Cardiac muscle cell (in vitro differentiated cells and primary cell): ENCODE measurements at regions not wholly inside any gene's neighbourhood (a gene's known extent, or its start where the extent isn't known, plus 50 kb on each side); places are given as distances from the start of the nearest gene placed in this dataset.
A peak's percentile ranks its signal among the peaks of the same experiment; 100 is the strongest.

Source experiments
- DNase-seq, 2 donors: peaks; one replicate each; pipeline versions ENCODE4 v3.0.0 to v3.0.0-alpha.2; 2010 to 2017; ENCODE audit warnings: low read depth in 1 of 2, low spot score in 1 of 2
- H3K27ac ChIP-seq: fragments of 200-600 bp; sonication (generic); 2 replicates; pipeline ENCODE4 v1.5.1; 2016
- H3K27me3 ChIP-seq: fragments of 200-600 bp; sonication (generic); 2 replicates; pipeline ENCODE4 v1.6.0; 2016; ENCODE audit warnings: control low read depth
- H3K36me3 ChIP-seq: fragments of 200-600 bp; sonication (generic); 2 replicates; pipeline ENCODE4 v1.5.1; 2016; ENCODE audit warnings: control low read depth
- H3K4me1 ChIP-seq: fragments of 200-600 bp; sonication (generic); 2 replicates; pipeline ENCODE4 v1.8.1; 2017; ENCODE audit warnings: low read depth, mild to moderate bottlenecking, mixed run types
- H3K4me3 ChIP-seq: fragments of 200-600 bp; sonication (generic); 2 replicates; pipeline ENCODE4 v1.5.1; 2016; ENCODE audit warnings: mild to moderate bottlenecking
- H3K9me3 ChIP-seq: fragments of 200-600 bp; sonication (generic); 2 replicates; pipeline ENCODE4 v1.5.1; 2017; ENCODE audit warnings: low read depth, mild to moderate bottlenecking, control low read depth
- TF ChIP-seq, protein P1 (sequence below): IDR thresholded peaks from 2 replicates; pipeline ENCODE4 v1.5.1; 2012; ENCODE audit warnings: low read depth, mild to moderate bottlenecking, low read length

DNA sequence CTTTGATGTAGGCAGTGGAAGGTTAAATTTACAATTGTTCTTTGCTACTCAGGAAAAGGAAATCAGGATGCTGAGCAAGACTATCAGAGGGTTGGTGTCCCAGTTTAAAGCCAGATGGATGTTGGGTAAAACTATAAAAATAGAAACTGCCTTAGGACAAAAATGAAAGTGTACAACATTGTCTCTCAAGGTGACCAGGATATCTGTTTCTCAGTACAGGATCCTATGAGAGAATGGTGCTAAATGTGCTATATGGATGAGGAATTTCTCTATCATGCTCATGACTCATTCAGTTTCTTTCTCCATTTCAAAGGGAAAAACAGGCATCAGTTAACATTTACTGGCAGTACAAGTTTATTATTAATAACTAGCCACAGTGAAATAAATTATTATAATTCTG, 534.2 kb upstream of the GJE1 start:
- TF ChIP-seq, protein P1, sequence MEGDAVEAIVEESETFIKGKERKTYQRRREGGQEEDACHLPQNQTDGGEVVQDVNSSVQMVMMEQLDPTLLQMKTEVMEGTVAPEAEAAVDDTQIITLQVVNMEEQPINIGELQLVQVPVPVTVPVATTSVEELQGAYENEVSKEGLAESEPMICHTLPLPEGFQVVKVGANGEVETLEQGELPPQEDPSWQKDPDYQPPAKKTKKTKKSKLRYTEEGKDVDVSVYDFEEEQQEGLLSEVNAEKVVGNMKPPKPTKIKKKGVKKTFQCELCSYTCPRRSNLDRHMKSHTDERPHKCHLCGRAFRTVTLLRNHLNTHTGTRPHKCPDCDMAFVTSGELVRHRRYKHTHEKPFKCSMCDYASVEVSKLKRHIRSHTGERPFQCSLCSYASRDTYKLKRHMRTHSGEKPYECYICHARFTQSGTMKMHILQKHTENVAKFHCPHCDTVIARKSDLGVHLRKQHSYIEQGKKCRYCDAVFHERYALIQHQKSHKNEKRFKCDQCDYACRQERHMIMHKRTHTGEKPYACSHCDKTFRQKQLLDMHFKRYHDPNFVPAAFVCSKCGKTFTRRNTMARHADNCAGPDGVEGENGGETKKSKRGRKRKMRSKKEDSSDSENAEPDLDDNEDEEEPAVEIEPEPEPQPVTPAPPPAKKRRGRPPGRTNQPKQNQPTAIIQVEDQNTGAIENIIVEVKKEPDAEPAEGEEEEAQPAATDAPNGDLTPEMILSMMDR: no peak
- Histone ChIP-seq H3K36me3 (no peaks in the 10 kb centered on the region), H3K9me3 (no peaks in the 10 kb centered on the region), H3K4me1 (no peaks in the 10 kb centered on the region), H3K4me3 (no peak overlapping the region), H3K27ac (no peak overlapping the region), H3K27me3 (no peaks in the 10 kb centered on the region)
- DNase-seq: peak in 1 of 2 donors; percentile 21

DNA sequence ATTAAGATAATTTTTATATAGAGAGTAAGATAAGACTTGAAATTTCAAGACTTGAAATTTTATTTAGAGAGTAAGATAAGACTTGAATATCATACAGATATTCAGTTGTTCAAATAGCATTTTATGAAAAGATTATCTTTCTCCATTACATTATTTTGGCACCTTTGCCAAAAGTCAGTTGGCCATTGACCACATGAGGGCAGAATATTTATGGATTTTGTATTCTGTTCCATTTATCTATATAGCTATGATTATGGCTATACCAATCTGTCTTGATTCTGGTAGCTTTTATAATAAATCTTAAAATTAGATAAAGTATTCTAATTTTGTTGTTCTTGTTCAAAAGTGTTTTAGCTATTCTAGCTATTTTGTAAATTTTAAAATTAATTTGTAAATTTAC, 537.9 kb upstream of the GJE1 start:
- Histone ChIP-seq H3K9me3 (no peaks in the 10 kb centered on the region), H3K27me3 (no peaks in the 10 kb centered on the region), H3K4me3 (no peak overlapping the region), H3K27ac (no peak overlapping the region), H3K36me3 (no peaks in the 10 kb centered on the region), H3K4me1 (no peaks in the 10 kb centered on the region)
- TF ChIP-seq, protein P1: no peak
- no peak for DNase-seq

DNA sequence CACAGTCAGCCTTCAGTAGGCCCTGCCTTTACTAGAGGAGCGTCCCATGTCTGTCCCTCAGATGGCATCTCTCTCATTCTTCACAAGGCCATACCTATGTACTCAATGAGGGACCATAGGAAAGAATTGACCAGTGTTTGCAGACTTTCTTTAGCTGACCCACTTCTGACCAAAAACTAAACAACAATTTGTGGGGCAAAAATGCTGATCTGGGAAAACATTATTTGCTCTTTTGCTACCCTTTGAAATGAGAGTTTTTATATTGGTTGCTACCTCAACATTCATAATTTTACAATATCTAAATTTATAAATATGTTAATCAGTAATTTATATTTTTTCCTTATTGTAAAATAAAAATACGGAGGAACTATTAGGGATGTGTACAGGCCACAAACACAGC, 539.4 kb upstream of the GJE1 start:
- TF ChIP-seq, protein P1: no peak
- H3K4me1 ChIP-seq: no peaks in the 10 kb centered on the region
- no peaks in the 10 kb centered on the region for H3K36me3 ChIP-seq
- no peak overlapping the region for H3K27ac ChIP-seq
- no peak for DNase-seq
- H3K27me3 ChIP-seq: no peaks in the 10 kb centered on the region
- H3K9me3 ChIP-seq: no peaks in the 10 kb centered on the region
- H3K4me3 ChIP-seq: no peak overlapping the region

DNA sequence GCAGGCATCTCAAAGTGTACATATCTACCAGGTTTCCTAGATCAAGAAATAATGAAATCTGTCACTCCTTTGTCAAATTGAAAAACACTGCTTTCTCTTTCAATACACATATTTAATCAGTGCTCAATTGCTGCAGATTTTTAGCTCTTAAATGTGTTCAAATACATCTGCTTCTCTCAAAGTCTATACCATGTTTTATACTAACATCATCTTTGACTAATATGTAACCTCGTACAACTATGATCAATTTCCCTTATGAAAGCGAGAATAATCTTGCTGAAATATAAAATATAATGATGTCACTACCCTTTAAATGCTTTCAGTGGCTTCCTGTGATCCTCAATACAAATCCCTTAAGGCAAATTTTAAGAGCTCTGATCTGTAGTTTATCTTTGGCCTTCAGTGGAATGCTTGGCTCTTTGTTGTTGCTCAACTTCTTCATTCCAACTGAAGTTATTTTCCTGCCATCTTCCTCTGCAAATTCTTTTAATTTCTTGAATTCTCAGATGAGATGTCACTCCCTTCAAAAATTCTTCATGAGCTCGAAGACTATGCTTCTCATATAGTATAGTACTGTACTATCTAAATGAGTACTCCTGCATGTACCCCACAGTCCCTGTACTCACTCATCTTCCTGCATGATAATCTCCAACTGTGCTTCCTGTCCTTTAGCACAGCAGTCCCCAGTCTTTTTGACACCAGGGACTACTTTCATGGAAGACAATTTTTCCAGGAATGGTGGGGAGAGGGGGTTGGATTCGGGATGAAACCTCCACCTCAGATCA, 545.1 kb upstream of the GJE1 start:
- Histone ChIP-seq H3K27me3 (no peaks in the 10 kb centered on the region), H3K36me3 (no peaks in the 10 kb centered on the region), H3K9me3 (no peaks in the 10 kb centered on the region), H3K27ac (no peak overlapping the region), H3K4me1 (no peaks in the 10 kb centered on the region), H3K4me3 (no peak overlapping the region)
- DNase-seq: peak in 1 of 2 donors; percentile 81
- TF ChIP-seq, protein P1: no peak

DNA sequence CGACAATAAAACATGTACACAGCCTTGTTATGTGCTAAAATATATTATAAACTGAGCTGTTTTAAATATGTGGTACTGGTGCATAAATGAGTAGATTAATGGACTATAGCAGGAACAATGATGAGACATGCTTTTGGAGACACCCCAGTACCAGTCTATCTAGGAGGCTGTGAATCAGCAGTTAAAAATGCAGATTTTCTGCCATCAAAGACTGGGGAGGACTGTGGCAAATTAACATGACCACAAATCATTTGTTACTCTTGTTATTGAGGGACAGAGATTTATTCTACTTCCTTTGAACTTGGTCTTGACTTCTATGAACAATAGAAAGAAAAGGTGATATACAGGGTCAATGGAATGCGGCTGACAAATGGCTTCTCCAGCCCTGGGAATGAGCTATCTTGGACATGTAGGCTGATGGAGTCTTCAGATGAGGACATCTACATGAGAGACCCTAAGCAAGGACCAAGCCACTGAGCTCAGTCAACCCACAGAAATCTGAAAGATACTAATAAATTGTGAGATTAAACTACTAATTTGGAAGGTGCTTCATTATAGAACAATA, 551.7 kb upstream of the GJE1 start:
- TF ChIP-seq, protein P1: no peak
- Histone ChIP-seq H3K9me3 (no peaks in the 10 kb centered on the region), H3K27me3 (no peaks in the 10 kb centered on the region), H3K27ac (no peak overlapping the region), H3K36me3 (no peaks in the 10 kb centered on the region), H3K4me1 (no peaks in the 10 kb centered on the region), H3K4me3 (no peak overlapping the region)
- DNase-seq: peak in 1 of 2 donors; percentile 42
